HEK293T (cell line): ENCODE measurements at regions not wholly inside any gene's neighbourhood (a gene's known extent, or its start where the extent isn't known, plus 50 kb on each side); places are given as distances from the start of the nearest gene placed in this dataset.

Experiments
- CTCF ChIA-PET: fragments of 350-600 bp; formaldehyde crosslinking; extraction: SDS; loops from one replicate; lab custom pipeline; 2021; ENCODE audit warnings: antibody characterized with exemption, inconsistent platforms; lab: Yijun Ruan, JAX
- POLR2A ChIA-PET: fragments of 350-600 bp; formaldehyde crosslinking; extraction: SDS; loops from one replicate; lab custom pipeline; 2020; ENCODE audit warnings: antibody characterized with exemption, inconsistent platforms; lab: Yijun Ruan, JAX
- DNase-seq: peaks from one replicate; pipeline ENCODE4 v3.0.0; 2012; ENCODE audit warnings: mixed read lengths; ENCODE audit errors: extremely low spot score
- ARNT ChIP-seq: fragments of 450-650 bp; IDR thresholded peaks from 2 replicates; pipeline ENCODE4 v1.6.1; 2017; ENCODE audit warnings: mild to moderate bottlenecking
- BHLHE40 ChIP-seq: fragments of 450-650 bp; IDR thresholded peaks from 2 replicates; pipeline ENCODE4 v1.6.1; 2016; ENCODE audit warnings: mild to moderate bottlenecking, moderate library complexity, borderline replicate concordance
- CTBP1 ChIP-seq: fragments of 450-650 bp; IDR thresholded peaks from 2 replicates; pipeline ENCODE4 v1.6.1; 2016; ENCODE audit warnings: borderline replicate concordance
- ELF4 ChIP-seq: fragments of 450-650 bp; IDR thresholded peaks from 2 replicates; pipeline ENCODE4 v1.6.1; 2017; ENCODE audit warnings: antibody characterized with exemption
- FOXA1 ChIP-seq: fragments of 450-650 bp; IDR thresholded peaks from 2 replicates; pipeline ENCODE4 v1.6.1; 2016; ENCODE audit warnings: mild to moderate bottlenecking
- FOXK2 ChIP-seq: fragments of 450-650 bp; IDR thresholded peaks from 2 replicates; pipeline ENCODE4 v1.6.1; 2016; ENCODE audit warnings: mild to moderate bottlenecking
- FOXM1 ChIP-seq: fragments of 450-650 bp; IDR thresholded peaks from 2 replicates; pipeline ENCODE4 v1.6.1; 2017; ENCODE audit warnings: mild to moderate bottlenecking, borderline replicate concordance
- HDGF ChIP-seq: fragments of 450-650 bp; IDR thresholded peaks from 2 replicates; pipeline ENCODE4 v1.6.1; 2017; ENCODE audit warnings: antibody characterized with exemption, borderline replicate concordance
- L3MBTL2 ChIP-seq: fragments of 450-650 bp; conservative IDR thresholded peaks from 2 replicates; pipeline ENCODE4 v1.6.1; 2016; ENCODE audit warnings: mild to moderate bottlenecking
- LEF1 ChIP-seq: fragments of 450-650 bp; IDR thresholded peaks from 2 replicates; pipeline ENCODE4 v1.6.1; 2017; ENCODE audit warnings: mild to moderate bottlenecking, borderline replicate concordance
- NFRKB ChIP-seq: fragments of 450-650 bp; IDR thresholded peaks from 2 replicates; pipeline ENCODE4 v1.6.1; 2016; ENCODE audit warnings: mild to moderate bottlenecking, moderate library complexity
- PKNOX1 ChIP-seq: fragments of 450-650 bp; IDR thresholded peaks from 2 replicates; pipeline ENCODE4 v1.6.1; 2016
- SP1 ChIP-seq: fragments of 450-650 bp; IDR thresholded peaks from 2 replicates; pipeline ENCODE4 v1.6.1; 2017
- SUZ12 ChIP-seq: fragments of 450-650 bp; IDR thresholded peaks from 2 replicates; pipeline ENCODE4 v1.6.1; 2016; ENCODE audit warnings: mild to moderate bottlenecking
- TARDBP ChIP-seq: fragments of 450-650 bp; IDR thresholded peaks from 2 replicates; pipeline ENCODE4 v1.6.1; 2016
- ZNF384 ChIP-seq: fragments of 450-650 bp; IDR thresholded peaks from 2 replicates; pipeline ENCODE4 v1.6.1; 2016

DNA sequence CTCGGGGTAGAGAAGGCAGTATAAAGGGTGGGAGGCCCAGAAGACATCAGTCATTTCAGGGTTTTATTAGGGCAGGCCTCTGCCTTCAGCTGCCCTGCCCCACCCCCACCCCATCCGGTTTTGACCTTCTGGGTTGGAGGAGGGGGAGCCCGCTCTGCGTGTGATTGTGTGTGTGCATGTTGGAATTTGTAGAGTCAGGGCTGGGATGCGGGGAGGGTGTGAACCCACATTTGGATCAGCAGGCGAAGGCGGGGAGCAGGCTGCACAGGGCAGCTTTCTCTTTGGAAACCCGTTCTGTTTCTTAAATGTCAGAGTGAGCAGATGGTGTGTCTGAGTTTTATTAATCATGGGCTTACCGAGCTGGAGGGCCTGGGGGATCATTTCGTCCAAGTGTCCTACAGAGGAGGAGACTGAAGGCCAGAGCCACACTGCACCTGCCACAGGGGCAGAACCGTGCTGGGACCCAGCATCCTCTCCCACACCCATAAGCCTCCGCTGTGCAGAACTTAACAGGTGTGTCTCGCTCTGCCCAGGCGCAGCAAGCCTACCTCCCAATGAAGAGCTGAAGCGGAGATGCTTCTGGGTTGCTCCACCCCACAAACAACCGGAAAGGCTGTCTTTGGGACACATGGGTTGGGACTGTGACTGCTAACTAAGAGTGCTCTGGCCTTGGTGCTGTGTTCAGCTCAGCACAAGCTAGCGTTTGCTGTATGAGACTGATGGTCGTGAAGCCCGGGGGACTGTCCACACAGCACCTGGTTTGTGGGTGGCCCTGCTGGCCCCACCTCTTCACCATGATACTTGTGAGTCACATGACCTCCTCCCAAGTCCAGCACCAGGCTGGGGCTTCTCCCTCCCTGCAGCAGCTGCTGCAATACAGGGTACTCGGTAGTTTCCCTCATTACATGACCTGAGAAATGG is 70.9 kb upstream of the GSE1 start:
- ChIA-PET POLR2A (interaction anchor here (0.8 to 1.3 kb wide), 2 partner anchors 12 to 14 kb away, joined by 3 to 5 read pairs; no protein-coding TSS in a partner anchor), CTCF (interaction anchor here (0.7 to 1.1 kb wide), 2 partner anchors 15 to 21 kb away, joined by 3 to 4 read pairs; no protein-coding TSS in a partner anchor)
- no peak for DNase-seq
- TF ChIP-seq FOXA1 (no peak), NFRKB (no peak), BHLHE40 (no peak), ELF4 (no peak), HDGF (no peak), FOXK2 (no peak), CTBP1 (no peak), SUZ12 (no peak), FOXM1 (no peak), ZNF384 (no peak), TARDBP (no peak), LEF1 (no peak)

GRCh38 chr16:85543536-85543935 is 69.6 kb upstream of the GSE1 start:
- TF ChIP-seq SUZ12: no peak
- no peak for TF ChIP-seq L3MBTL2
- TF ChIP-seq CTBP1: no peak
- no peak for TF ChIP-seq LEF1
- no peak for TF ChIP-seq ELF4
- no peak for TF ChIP-seq HDGF
- no peak for TF ChIP-seq TARDBP
- no peak for TF ChIP-seq SP1
- no peak for TF ChIP-seq ZNF384
- ChIA-PET CTCF (interaction anchor here (1.5 kb wide), 1 partner anchor 15 kb away, joined by 5 read pairs; no protein-coding TSS in a partner anchor), POLR2A (interaction anchor here (0.5 to 1.5 kb wide), 3 partner anchors 9 to 801 kb away, joined by 3 to 5 read pairs (median 3); no protein-coding TSS in a partner anchor)
- no peak for DNase-seq

GRCh38 chr16:85544016-85544415 is 69.1 kb upstream of the GSE1 start:
- CTCF ChIA-PET: interaction anchor here (1.5 kb wide), 1 partner anchor 15 kb away, joined by 5 read pairs; no protein-coding TSS in a partner anchor
- POLR2A ChIA-PET: interaction anchor here (1.5 kb wide), 1 partner anchor 9 kb away, joined by 3 read pairs; no protein-coding TSS in a partner anchor
- DNase-seq: no peak
- TF ChIP-seq L3MBTL2 (no peak), CTBP1 (no peak), SUZ12 (no peak), ARNT (no peak), HDGF (no peak), FOXM1 (no peak), TARDBP (no peak), BHLHE40 (no peak), PKNOX1 (no peak), LEF1 (no peak), ZNF384 (no peak), NFRKB (no peak), ELF4 (no peak), FOXK2 (no peak), FOXA1 (no peak), SP1 (no peak)

DNA sequence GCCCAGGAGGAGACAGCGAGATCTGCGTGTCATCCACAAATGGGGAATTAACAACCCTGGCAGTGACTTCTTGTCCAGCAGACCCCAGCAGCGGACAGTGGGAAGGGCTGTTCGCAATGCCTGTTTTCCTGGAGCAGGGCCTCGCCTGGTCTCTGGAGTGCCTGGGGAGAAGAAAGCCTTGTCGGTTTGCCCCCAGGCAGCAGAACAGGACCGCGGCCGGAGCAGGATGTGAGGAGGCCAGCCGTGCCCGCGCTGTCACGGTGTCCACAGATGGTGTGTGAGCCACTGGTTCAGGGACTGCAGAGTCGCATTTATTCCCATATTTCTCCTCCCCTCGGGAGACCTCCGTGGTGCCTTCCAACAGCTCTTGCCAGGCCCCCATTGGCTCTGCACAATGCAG is 68.5 kb upstream of the GSE1 start:
- DNase-seq: no peak
- TF ChIP-seq FOXK2: no peak
- TF ChIP-seq FOXM1: no peak
- no peak for TF ChIP-seq NFRKB
- TF ChIP-seq TARDBP: no peak
- TF ChIP-seq ELF4: no peak
- no peak for TF ChIP-seq BHLHE40
- TF ChIP-seq ZNF384: no peak
- TF ChIP-seq HDGF: no peak
- CTCF ChIA-PET: no interaction called here
- POLR2A ChIA-PET: interaction anchor here (1.5 kb wide), 1 partner anchor 8 kb away, joined by 3 read pairs; no protein-coding TSS in a partner anchor

- no peak for DNase-seq
- TF ChIP-seq BHLHE40 (no peak), NFRKB (no peak), L3MBTL2 (no peak), LEF1 (no peak), FOXA1 (no peak), ELF4 (no peak), CTBP1 (no peak), SP1 (no peak), TARDBP (no peak), PKNOX1 (no peak), FOXK2 (no peak), ZNF384 (no peak), HDGF (no peak), ARNT (no peak), SUZ12 (no peak), FOXM1 (no peak)
- ChIA-PET CTCF (no interaction called here), POLR2A (interaction anchor here (1.5 kb wide), 1 partner anchor 8 kb away, joined by 3 read pairs; no protein-coding TSS in a partner anchor)
These were observed 67.8 kb upstream of the GSE1 start for GRCh38 chr16:85545227-85545818.
